ENCODE measurements at regions not wholly inside any gene's neighbourhood (a gene's known extent, or its start where the extent isn't known, plus 50 kb on each side); places are given as distances from the start of the nearest gene placed in this dataset.

DNA sequence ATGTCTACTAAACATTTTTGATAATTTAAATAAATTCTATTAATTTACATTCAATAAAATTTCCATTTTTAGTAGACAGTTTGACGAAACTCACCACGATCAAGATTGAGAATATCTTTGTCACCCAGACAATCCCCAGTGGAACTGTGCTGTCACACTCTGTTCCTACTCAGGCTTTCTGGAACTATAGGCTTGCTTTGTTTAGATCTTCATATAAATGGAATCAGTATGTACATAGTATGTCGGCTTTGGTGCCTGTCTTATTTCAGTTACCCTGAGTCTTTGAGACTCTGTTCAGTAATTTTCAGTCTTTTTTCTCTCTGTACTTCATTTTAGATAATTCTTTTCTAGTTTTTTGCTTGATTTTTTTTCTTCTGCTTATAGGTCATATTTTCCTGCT lies 163.5 kb upstream of the EMCN start (continued):
- TF ChIP-seq ZNF263 (CRISPR knock-in tag; IDR thresholded peaks at IDR 0.05; ENCODE audit: low read depth) (no peak), JUN (CRISPR knock-in tag; IDR thresholded peaks at IDR 0.05) (no peak)

DNA sequence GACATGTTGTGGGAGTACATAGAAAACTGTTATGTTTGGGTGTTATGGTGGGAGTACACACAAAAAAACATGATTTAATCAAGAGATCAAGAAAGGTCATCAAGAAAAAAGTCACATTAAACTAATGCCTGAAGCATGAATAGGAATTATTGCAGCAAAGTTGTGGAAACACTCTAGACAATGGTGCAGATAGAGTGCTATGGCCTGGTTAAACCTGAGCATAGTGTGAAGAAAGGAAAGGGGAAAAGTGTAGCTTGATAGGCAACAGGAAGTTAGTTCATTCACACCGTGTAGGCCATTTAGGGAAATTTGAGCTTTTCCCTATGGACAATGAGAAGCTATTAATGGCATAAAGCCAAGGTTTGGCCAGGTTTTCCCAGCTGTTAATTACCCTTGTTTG lies 162.1 kb upstream of the EMCN start:
- POLR2A ChIA-PET = no interaction called here
- H3K36me3 Mint-ChIP-seq = no peaks in the 10 kb centered on the region
- TF ChIP-seq ZNF396 (CRISPR knock-in tag; IDR thresholded peaks at IDR 0.05; ENCODE audit: borderline replicate concordance) (no peak), TCF7 (CRISPR knock-in tag; IDR thresholded peaks at IDR 0.05; ENCODE audit: low read depth) (no peak), SOX15 (CRISPR knock-in tag; IDR thresholded peaks at IDR 0.05) (no peak), RELA (CRISPR knock-in tag; IDR thresholded peaks at IDR 0.05; ENCODE audit: borderline replicate concordance) (no peak), GTF2I (CRISPR knock-in tag; conservative IDR thresholded peaks at IDR 0.05) (no peak), JUN (CRISPR knock-in tag; IDR thresholded peaks at IDR 0.05) (no peak), SP1 (CRISPR knock-in tag; conservative IDR thresholded peaks at IDR 0.05) (no peak), ZNF416 (CRISPR knock-in tag; IDR thresholded peaks at IDR 0.05) (no peak), ZNF138 (CRISPR knock-in tag; conservative IDR thresholded peaks at IDR 0.05) (no peak), NFE2L1 (CRISPR knock-in tag; IDR thresholded peaks at IDR 0.05) (no peak), ELF4 (CRISPR knock-in tag; IDR thresholded peaks at IDR 0.05; ENCODE audit: low read depth) (no peak), KAT7 (CRISPR knock-in tag; IDR thresholded peaks at IDR 0.05; ENCODE audit: borderline replicate concordance) (no peak), ETV6 (CRISPR knock-in tag; IDR thresholded peaks at IDR 0.05) (no peak)
- TF ChIP-seq, protein P1, sequence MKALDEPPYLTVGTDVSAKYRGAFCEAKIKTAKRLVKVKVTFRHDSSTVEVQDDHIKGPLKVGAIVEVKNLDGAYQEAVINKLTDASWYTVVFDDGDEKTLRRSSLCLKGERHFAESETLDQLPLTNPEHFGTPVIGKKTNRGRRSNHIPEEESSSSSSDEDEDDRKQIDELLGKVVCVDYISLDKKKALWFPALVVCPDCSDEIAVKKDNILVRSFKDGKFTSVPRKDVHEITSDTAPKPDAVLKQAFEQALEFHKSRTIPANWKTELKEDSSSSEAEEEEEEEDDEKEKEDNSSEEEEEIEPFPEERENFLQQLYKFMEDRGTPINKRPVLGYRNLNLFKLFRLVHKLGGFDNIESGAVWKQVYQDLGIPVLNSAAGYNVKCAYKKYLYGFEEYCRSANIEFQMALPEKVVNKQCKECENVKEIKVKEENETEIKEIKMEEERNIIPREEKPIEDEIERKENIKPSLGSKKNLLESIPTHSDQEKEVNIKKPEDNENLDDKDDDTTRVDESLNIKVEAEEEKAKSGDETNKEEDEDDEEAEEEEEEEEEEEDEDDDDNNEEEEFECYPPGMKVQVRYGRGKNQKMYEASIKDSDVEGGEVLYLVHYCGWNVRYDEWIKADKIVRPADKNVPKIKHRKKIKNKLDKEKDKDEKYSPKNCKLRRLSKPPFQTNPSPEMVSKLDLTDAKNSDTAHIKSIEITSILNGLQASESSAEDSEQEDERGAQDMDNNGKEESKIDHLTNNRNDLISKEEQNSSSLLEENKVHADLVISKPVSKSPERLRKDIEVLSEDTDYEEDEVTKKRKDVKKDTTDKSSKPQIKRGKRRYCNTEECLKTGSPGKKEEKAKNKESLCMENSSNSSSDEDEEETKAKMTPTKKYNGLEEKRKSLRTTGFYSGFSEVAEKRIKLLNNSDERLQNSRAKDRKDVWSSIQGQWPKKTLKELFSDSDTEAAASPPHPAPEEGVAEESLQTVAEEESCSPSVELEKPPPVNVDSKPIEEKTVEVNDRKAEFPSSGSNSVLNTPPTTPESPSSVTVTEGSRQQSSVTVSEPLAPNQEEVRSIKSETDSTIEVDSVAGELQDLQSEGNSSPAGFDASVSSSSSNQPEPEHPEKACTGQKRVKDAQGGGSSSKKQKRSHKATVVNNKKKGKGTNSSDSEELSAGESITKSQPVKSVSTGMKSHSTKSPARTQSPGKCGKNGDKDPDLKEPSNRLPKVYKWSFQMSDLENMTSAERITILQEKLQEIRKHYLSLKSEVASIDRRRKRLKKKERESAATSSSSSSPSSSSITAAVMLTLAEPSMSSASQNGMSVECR (CRISPR knock-in tag; IDR thresholded peaks at IDR 0.05; ENCODE audit: borderline replicate concordance) = no peak
- TF ChIP-seq, protein P2, sequence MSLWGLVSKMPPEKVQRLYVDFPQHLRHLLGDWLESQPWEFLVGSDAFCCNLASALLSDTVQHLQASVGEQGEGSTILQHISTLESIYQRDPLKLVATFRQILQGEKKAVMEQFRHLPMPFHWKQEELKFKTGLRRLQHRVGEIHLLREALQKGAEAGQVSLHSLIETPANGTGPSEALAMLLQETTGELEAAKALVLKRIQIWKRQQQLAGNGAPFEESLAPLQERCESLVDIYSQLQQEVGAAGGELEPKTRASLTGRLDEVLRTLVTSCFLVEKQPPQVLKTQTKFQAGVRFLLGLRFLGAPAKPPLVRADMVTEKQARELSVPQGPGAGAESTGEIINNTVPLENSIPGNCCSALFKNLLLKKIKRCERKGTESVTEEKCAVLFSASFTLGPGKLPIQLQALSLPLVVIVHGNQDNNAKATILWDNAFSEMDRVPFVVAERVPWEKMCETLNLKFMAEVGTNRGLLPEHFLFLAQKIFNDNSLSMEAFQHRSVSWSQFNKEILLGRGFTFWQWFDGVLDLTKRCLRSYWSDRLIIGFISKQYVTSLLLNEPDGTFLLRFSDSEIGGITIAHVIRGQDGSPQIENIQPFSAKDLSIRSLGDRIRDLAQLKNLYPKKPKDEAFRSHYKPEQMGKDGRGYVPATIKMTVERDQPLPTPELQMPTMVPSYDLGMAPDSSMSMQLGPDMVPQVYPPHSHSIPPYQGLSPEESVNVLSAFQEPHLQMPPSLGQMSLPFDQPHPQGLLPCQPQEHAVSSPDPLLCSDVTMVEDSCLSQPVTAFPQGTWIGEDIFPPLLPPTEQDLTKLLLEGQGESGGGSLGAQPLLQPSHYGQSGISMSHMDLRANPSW (CRISPR knock-in tag; conservative IDR thresholded peaks at IDR 0.05; ENCODE audit: low read depth) = no peak
- TF ChIP-seq, protein P3, sequence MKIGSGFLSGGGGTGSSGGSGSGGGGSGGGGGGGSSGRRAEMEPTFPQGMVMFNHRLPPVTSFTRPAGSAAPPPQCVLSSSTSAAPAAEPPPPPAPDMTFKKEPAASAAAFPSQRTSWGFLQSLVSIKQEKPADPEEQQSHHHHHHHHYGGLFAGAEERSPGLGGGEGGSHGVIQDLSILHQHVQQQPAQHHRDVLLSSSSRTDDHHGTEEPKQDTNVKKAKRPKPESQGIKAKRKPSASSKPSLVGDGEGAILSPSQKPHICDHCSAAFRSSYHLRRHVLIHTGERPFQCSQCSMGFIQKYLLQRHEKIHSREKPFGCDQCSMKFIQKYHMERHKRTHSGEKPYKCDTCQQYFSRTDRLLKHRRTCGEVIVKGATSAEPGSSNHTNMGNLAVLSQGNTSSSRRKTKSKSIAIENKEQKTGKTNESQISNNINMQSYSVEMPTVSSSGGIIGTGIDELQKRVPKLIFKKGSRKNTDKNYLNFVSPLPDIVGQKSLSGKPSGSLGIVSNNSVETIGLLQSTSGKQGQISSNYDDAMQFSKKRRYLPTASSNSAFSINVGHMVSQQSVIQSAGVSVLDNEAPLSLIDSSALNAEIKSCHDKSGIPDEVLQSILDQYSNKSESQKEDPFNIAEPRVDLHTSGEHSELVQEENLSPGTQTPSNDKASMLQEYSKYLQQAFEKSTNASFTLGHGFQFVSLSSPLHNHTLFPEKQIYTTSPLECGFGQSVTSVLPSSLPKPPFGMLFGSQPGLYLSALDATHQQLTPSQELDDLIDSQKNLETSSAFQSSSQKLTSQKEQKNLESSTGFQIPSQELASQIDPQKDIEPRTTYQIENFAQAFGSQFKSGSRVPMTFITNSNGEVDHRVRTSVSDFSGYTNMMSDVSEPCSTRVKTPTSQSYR (CRISPR knock-in tag; IDR thresholded peaks at IDR 0.05) = no peak
- TF ChIP-seq, protein P4, sequence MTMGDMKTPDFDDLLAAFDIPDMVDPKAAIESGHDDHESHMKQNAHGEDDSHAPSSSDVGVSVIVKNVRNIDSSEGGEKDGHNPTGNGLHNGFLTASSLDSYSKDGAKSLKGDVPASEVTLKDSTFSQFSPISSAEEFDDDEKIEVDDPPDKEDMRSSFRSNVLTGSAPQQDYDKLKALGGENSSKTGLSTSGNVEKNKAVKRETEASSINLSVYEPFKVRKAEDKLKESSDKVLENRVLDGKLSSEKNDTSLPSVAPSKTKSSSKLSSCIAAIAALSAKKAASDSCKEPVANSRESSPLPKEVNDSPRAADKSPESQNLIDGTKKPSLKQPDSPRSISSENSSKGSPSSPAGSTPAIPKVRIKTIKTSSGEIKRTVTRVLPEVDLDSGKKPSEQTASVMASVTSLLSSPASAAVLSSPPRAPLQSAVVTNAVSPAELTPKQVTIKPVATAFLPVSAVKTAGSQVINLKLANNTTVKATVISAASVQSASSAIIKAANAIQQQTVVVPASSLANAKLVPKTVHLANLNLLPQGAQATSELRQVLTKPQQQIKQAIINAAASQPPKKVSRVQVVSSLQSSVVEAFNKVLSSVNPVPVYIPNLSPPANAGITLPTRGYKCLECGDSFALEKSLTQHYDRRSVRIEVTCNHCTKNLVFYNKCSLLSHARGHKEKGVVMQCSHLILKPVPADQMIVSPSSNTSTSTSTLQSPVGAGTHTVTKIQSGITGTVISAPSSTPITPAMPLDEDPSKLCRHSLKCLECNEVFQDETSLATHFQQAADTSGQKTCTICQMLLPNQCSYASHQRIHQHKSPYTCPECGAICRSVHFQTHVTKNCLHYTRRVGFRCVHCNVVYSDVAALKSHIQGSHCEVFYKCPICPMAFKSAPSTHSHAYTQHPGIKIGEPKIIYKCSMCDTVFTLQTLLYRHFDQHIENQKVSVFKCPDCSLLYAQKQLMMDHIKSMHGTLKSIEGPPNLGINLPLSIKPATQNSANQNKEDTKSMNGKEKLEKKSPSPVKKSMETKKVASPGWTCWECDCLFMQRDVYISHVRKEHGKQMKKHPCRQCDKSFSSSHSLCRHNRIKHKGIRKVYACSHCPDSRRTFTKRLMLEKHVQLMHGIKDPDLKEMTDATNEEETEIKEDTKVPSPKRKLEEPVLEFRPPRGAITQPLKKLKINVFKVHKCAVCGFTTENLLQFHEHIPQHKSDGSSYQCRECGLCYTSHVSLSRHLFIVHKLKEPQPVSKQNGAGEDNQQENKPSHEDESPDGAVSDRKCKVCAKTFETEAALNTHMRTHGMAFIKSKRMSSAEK (CRISPR knock-in tag; IDR thresholded peaks at IDR 0.05; ENCODE audit: borderline replicate concordance) = no peak
- TF ChIP-seq, protein P5, sequence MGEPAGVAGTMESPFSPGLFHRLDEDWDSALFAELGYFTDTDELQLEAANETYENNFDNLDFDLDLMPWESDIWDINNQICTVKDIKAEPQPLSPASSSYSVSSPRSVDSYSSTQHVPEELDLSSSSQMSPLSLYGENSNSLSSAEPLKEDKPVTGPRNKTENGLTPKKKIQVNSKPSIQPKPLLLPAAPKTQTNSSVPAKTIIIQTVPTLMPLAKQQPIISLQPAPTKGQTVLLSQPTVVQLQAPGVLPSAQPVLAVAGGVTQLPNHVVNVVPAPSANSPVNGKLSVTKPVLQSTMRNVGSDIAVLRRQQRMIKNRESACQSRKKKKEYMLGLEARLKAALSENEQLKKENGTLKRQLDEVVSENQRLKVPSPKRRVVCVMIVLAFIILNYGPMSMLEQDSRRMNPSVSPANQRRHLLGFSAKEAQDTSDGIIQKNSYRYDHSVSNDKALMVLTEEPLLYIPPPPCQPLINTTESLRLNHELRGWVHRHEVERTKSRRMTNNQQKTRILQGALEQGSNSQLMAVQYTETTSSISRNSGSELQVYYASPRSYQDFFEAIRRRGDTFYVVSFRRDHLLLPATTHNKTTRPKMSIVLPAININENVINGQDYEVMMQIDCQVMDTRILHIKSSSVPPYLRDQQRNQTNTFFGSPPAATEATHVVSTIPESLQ (CRISPR knock-in tag; IDR thresholded peaks at IDR 0.05) = no peak

More for the DNA sequence above, 162.1 kb upstream of the EMCN start:
- no peak for ATAC-seq
- peaks cover 8% of the 10 kb centered on the region for H3K9me3 Mint-ChIP-seq
- CTCF ChIA-PET = no interaction called here
- H3K27ac Mint-ChIP-seq = no peak overlapping the region
- H3K4me1 Mint-ChIP-seq = no peaks in the 10 kb centered on the region
- no peak for DNase-seq (ENCODE audit: low spot score)
- H3K27me3 Mint-ChIP-seq (ENCODE audit: low read depth) = no peaks in the 10 kb centered on the region
- H3K4me3 Mint-ChIP-seq = no peak overlapping the region
